Natural killer cell (primary cell): ENCODE measurements at regions not wholly inside any gene's neighbourhood (a gene's known extent, or its start where the extent isn't known, plus 50 kb on each side); places are given as distances from the start of the nearest gene placed in this dataset.

Experiments used
- ATAC-seq, 3 donors: fragments of 150-1000 bp in 2 of 3; fragments of 200-7000 bp in 1 of 3; cut with Tn5 transposase; 1 replicate in 1 of 3; 2 replicates in 2 of 3; pipeline ENCODE4 v1.10.0; 2021; ENCODE audit warnings: mild to moderate bottlenecking in 2 of 3, moderate library complexity in 2 of 3
- DNase-seq, 2 donors: peaks; one replicate each; pipeline versions ENCODE4 v3.0.0 to v3.0.0-alpha.2; 2013 to 2021; ENCODE audit warnings: mixed read lengths in 1 of 2
- H3K27ac ChIP-seq: one replicate; pipeline ENCODE4 v1.5.1; 2013; ENCODE audit warnings: mild to moderate bottlenecking, low read length
- H3K27me3 ChIP-seq: one replicate; pipeline ENCODE4 v1.6.1; 2013; ENCODE audit warnings: low read length; ENCODE audit not compliant: control insufficient read depth, insufficient read depth
- H3K36me3 ChIP-seq: one replicate; pipeline ENCODE4 v1.6.1; 2013; ENCODE audit warnings: low read length; ENCODE audit not compliant: control insufficient read depth, insufficient read depth
- H3K4me1 ChIP-seq: one replicate; pipeline ENCODE4 v1.6.1; 2013; ENCODE audit warnings: low read length; ENCODE audit not compliant: control insufficient read depth, insufficient read depth
- H3K4me3 ChIP-seq: one replicate; pipeline ENCODE4 v1.5.1; 2013; ENCODE audit warnings: low read length
- H3K9me3 ChIP-seq: one replicate; pipeline ENCODE4 v1.6.1; 2013; ENCODE audit warnings: low read length; ENCODE audit not compliant: control insufficient read depth, insufficient read depth
- H3K27ac Mint-ChIP-seq, 2 donors: one replicate each; pipeline ENCODE4 v1.8.0; 2022; ENCODE audit warnings: mild to moderate bottlenecking in 2 of 2, mixed read lengths in 2 of 2, moderate library complexity in 1 of 2
- H3K27me3 Mint-ChIP-seq, 2 donors: one replicate each; pipeline ENCODE4 v1.8.0; 2022; ENCODE audit warnings: low read depth in 2 of 2, mixed read lengths in 2 of 2
- H3K36me3 Mint-ChIP-seq: one replicate; pipeline ENCODE4 v1.8.0; 2022; ENCODE audit warnings: mixed read lengths
- H3K4me1 Mint-ChIP-seq, 2 donors: one replicate each; pipeline ENCODE4 v1.8.0; 2022; ENCODE audit warnings: mixed read lengths in 2 of 2
- H3K4me3 Mint-ChIP-seq: one replicate; pipeline ENCODE4 v1.8.0; 2022; ENCODE audit warnings: mild to moderate bottlenecking, moderate library complexity, mixed read lengths
- H3K9me3 Mint-ChIP-seq, 2 donors: one replicate each; pipeline ENCODE4 v1.8.0; 2022; ENCODE audit warnings: mixed read lengths in 2 of 2
- CTCF ChIP-seq: fragments of 200-600 bp; IDR thresholded peaks from one replicate; pipeline ENCODE4 v1.8.0; 2022; ENCODE audit warnings: antibody characterized with exemption
- WGBS: methylation state at CpG from one replicate; pipeline ENCODE4 v1.1.7; 2013; ENCODE audit warnings: missing lambda C conversion rate; ENCODE audit not compliant: insufficient coverage; 5-methylcytosine and 5-hydroxymethylcytosine counted together
- intact Hi-C: fragments of 100-400 bp; cut with micrococcal nuclease; formaldehyde crosslinking; loops from one replicate; pipeline ENCODE4 v1.14.2; 2022

GRCh38 chr21:38696579-38696978, 109.2 kb upstream of the ETS2 start:
- no peak overlapping the region for H3K4me3 Mint-ChIP-seq
- ATAC-seq (no peak), DNase-seq (no peak)
- H3K9me3 Mint-ChIP-seq: no peaks in the 10 kb centered on the region
- H3K9me3 ChIP-seq: no peaks in the 10 kb centered on the region
- peaks cover 14 to 41% of the 10 kb centered on the region in 2 donors for H3K27me3 Mint-ChIP-seq
- no peak for TF ChIP-seq CTCF
- WGBS: 85% methylated on average over 3 of the region's 3 CpGs
- no peaks in the 10 kb centered on the region for H3K4me1 ChIP-seq
- H3K27me3 ChIP-seq: no peaks in the 10 kb centered on the region
- H3K27ac ChIP-seq: no peak overlapping the region
- H3K36me3 Mint-ChIP-seq: no peaks in the 10 kb centered on the region
- no peak overlapping the region for H3K27ac Mint-ChIP-seq
- no peaks in the 10 kb centered on the region for H3K4me1 Mint-ChIP-seq
- no peak overlapping the region for H3K4me3 ChIP-seq
- H3K36me3 ChIP-seq: no peaks in the 10 kb centered on the region
- intact Hi-C loops: no loop called here

- Mint-ChIP-seq H3K4me1 (no peaks in the 10 kb centered on the region), H3K27me3 (peaks cover 10 to 39% of the 10 kb centered on the region in 2 donors)
These were observed 106.7 kb upstream of the ETS2 start for GRCh38 chr21:38699048-38699447.

GRCh38 chr21:38702196-38702595, 103.5 kb upstream of the ETS2 start:
- no peak for TF ChIP-seq CTCF
- no peaks in the 10 kb centered on the region for H3K36me3 Mint-ChIP-seq
- WGBS: 89% methylated on average over 8 of the region's 9 CpGs
- no peaks in the 10 kb centered on the region for H3K4me1 Mint-ChIP-seq
- intact Hi-C loops: no loop called here
- Histone ChIP-seq H3K4me3 (no peak overlapping the region), H3K9me3 (no peaks in the 10 kb centered on the region), H3K27me3 (no peaks in the 10 kb centered on the region), H3K36me3 (no peaks in the 10 kb centered on the region), H3K4me1 (no peaks in the 10 kb centered on the region), H3K27ac (no peak overlapping the region)
- no peak overlapping the region for H3K27ac Mint-ChIP-seq
- no peak for ATAC-seq
- no peaks in the 10 kb centered on the region for H3K9me3 Mint-ChIP-seq
- no peak for DNase-seq
- no peak overlapping the region for H3K4me3 Mint-ChIP-seq
- peaks cover 20 to 47% of the 10 kb centered on the region in 2 donors for H3K27me3 Mint-ChIP-seq

More at GRCh38 chr21:38699048-38699447, 106.7 kb upstream of the ETS2 start:
- Histone ChIP-seq H3K27me3 (no peaks in the 10 kb centered on the region), H3K36me3 (no peaks in the 10 kb centered on the region), H3K27ac (no peak overlapping the region), H3K9me3 (no peaks in the 10 kb centered on the region), H3K4me3 (no peak overlapping the region), H3K4me1 (no peaks in the 10 kb centered on the region)
- WGBS: 80% methylated on average over 2 of the region's 2 CpGs
- no peak overlapping the region for H3K4me3 Mint-ChIP-seq
- no peak overlapping the region for H3K27ac Mint-ChIP-seq
- H3K36me3 Mint-ChIP-seq: no peaks in the 10 kb centered on the region
- no peaks in the 10 kb centered on the region for H3K9me3 Mint-ChIP-seq
- intact Hi-C loops: no loop called here
- no peak for TF ChIP-seq CTCF
- no peak for DNase-seq
- ATAC-seq: no peak

- Histone ChIP-seq H3K36me3 (no peaks in the 10 kb centered on the region), H3K27ac (no peak overlapping the region), H3K9me3 (no peaks in the 10 kb centered on the region), H3K27me3 (no peaks in the 10 kb centered on the region), H3K4me1 (no peaks in the 10 kb centered on the region), H3K4me3 (no peak overlapping the region)
- DNase-seq: no peak
- Mint-ChIP-seq H3K4me3 (no peak overlapping the region), H3K36me3 (no peaks in the 10 kb centered on the region), H3K4me1 (no peaks in the 10 kb centered on the region), H3K27me3 (peaks cover 10 to 26% of the 10 kb centered on the region in 2 donors), H3K27ac (no peak overlapping the region), H3K9me3 (no peaks in the 10 kb centered on the region)
- intact Hi-C loops: no loop called here
- no peak for TF ChIP-seq CTCF
- no peak for ATAC-seq
- WGBS: 70% methylated on average over 3 of the region's 4 CpGs
These were observed 95.9 kb upstream of the ETS2 start for GRCh38 chr21:38709876-38710275.
